HG02870 (cell line): ENCODE measurements at regions not wholly inside any gene's neighbourhood (a gene's known extent, or its start where the extent isn't known, plus 50 kb on each side); places are given as distances from the start of the nearest gene placed in this dataset.

Source experiments
- ATAC-seq: cut with Tn5 transposase; IDR thresholded peaks from one replicate; pipeline ENCODE4 v1.9.1; 2021; ENCODE audit warnings: mild to moderate bottlenecking, moderate library complexity; ENCODE audit not compliant: unreplicated experiment

- ATAC-seq, result no peak
These were observed 51.8 kb upstream of the DGKG start for GRCh38 chr3:186413615-186414415.

DNA sequence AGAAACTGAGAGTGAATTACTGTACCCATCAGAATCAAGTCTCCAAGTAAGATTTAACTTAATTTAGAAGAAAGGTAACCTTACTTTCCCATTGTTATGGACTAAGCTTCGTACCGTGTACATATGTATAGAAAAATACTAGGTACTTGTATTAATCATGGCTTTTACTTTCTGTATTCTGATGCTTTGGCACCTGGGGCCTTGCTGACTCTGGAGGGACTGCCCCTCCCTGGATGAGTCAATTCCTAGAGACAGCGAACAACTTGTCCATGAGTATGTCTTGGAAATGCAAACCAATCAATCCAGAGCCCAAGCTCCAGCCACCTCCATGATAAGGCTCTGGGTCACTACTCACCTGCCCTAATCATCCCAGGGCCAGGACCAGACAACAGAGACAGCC lies 50.0 kb upstream of the DGKG start:
- peak; percentile 73 for ATAC-seq
